Glutamatergic neuron (in vitro differentiated cells): ENCODE measurements at regions not wholly inside any gene's neighbourhood (a gene's known extent, or its start where the extent isn't known, plus 50 kb on each side); places are given as distances from the start of the nearest gene placed in this dataset.
A peak's percentile ranks its signal among the peaks of the same experiment; 100 is the strongest.

ENCODE experiments used
- DNase-seq: peaks from one replicate; pipeline ENCODE4 v3.0.0; 2022
- H3K27ac Mint-ChIP-seq: one replicate; pipeline ENCODE4 v1.8.0; 2020; ENCODE audit warnings: mild to moderate bottlenecking, mixed read lengths, inconsistent platforms; ENCODE audit not compliant: unreplicated experiment
- H3K27me3 Mint-ChIP-seq: one replicate; pipeline ENCODE4 v1.8.0; 2020; ENCODE audit warnings: mild to moderate bottlenecking, moderate library complexity, mixed read lengths, inconsistent platforms; ENCODE audit not compliant: unreplicated experiment
- H3K36me3 Mint-ChIP-seq: one replicate; pipeline ENCODE4 v1.8.0; 2020; ENCODE audit warnings: mild to moderate bottlenecking, mixed read lengths, inconsistent platforms; ENCODE audit not compliant: unreplicated experiment
- H3K4me1 Mint-ChIP-seq: one replicate; pipeline ENCODE4 v1.8.0; 2020; ENCODE audit warnings: mild to moderate bottlenecking, low read depth, mixed read lengths, inconsistent platforms; ENCODE audit not compliant: unreplicated experiment
- H3K4me3 Mint-ChIP-seq: one replicate; pipeline ENCODE4 v1.8.0; 2020; ENCODE audit warnings: mild to moderate bottlenecking, mixed read lengths, inconsistent platforms; ENCODE audit not compliant: unreplicated experiment
- H3K9me3 Mint-ChIP-seq: one replicate; pipeline ENCODE4 v1.8.0; 2020; ENCODE audit warnings: mild to moderate bottlenecking, moderate library complexity, mixed read lengths, inconsistent platforms; ENCODE audit not compliant: unreplicated experiment
- TF ChIP-seq, protein P1 (sequence below): fragments of 200-600 bp; sonication (generic); IDR thresholded peaks from one replicate; pipeline ENCODE4 v1.5.0; 2021; ENCODE audit not compliant: partially characterized antibody, unreplicated experiment

DNA sequence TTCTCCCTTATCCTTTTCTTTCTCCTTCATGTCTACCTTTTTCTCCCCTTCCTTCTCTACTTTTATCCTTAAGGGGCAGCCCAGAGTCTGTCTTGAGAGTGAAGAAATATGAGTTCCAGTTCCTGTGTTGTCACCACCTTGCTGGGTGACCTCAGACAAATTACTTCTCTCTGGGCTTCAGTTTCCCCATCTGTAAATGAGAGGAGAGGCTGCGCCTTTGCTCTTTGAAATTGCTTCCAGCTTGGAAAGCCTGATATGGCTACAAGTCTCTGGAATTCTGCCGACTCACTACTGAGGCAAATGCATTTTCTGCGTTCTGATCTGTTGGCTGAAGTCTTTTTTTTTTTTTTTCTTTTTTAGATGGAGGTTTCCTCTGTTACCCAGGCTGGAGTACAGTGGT lies 119.2 kb downstream of the SYF2 start:
- H3K27ac Mint-ChIP-seq: no peak overlapping the region
- H3K4me1 Mint-ChIP-seq: peaks cover 10% of the 10 kb centered on the region
- H3K9me3 Mint-ChIP-seq: peaks cover 11% of the 10 kb centered on the region
- H3K4me3 Mint-ChIP-seq: no peak overlapping the region
- no peak for DNase-seq
- peaks cover 8% of the 10 kb centered on the region for H3K36me3 Mint-ChIP-seq
- peaks cover 8% of the 10 kb centered on the region for H3K27me3 Mint-ChIP-seq
- TF ChIP-seq, protein P1, sequence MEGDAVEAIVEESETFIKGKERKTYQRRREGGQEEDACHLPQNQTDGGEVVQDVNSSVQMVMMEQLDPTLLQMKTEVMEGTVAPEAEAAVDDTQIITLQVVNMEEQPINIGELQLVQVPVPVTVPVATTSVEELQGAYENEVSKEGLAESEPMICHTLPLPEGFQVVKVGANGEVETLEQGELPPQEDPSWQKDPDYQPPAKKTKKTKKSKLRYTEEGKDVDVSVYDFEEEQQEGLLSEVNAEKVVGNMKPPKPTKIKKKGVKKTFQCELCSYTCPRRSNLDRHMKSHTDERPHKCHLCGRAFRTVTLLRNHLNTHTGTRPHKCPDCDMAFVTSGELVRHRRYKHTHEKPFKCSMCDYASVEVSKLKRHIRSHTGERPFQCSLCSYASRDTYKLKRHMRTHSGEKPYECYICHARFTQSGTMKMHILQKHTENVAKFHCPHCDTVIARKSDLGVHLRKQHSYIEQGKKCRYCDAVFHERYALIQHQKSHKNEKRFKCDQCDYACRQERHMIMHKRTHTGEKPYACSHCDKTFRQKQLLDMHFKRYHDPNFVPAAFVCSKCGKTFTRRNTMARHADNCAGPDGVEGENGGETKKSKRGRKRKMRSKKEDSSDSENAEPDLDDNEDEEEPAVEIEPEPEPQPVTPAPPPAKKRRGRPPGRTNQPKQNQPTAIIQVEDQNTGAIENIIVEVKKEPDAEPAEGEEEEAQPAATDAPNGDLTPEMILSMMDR: no peak

GRCh38 chr1:25112400-25112799 lies 119.9 kb downstream of the SYF2 start:
- peaks cover 11% of the 10 kb centered on the region for H3K27me3 Mint-ChIP-seq
- TF ChIP-seq, protein P1: no peak
- H3K36me3 Mint-ChIP-seq: peaks cover 8% of the 10 kb centered on the region
- no peak overlapping the region for H3K4me3 Mint-ChIP-seq
- no peak for DNase-seq
- peaks cover 11% of the 10 kb centered on the region for H3K9me3 Mint-ChIP-seq
- no peak overlapping the region for H3K27ac Mint-ChIP-seq
- H3K4me1 Mint-ChIP-seq: peaks cover 10% of the 10 kb centered on the region

DNA sequence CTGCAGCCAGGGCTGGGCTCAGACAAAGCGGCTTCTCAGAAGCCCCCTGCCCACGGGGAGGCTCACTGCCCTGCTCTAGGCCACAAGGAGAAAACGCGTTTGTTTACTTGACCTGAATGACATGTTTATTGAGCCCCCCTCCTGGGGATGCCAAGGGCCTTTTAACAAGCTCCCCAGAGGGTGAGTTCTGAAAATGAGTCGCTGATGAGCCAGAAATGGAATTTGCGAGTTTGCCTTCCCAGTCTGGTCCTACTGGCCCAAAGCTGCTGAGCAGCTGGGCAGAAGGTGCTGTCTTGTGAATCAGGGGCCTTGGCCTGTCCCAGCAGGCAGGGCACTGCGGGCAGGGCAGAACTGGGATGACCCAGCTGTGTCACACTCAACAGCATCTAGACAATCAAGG lies 120.6 kb downstream of the SYF2 start:
- Mint-ChIP-seq H3K27me3 (peaks cover 11% of the 10 kb centered on the region), H3K9me3 (peaks cover 11% of the 10 kb centered on the region), H3K4me1 (peaks cover 10% of the 10 kb centered on the region), H3K27ac (peak overlapping the region; percentile 60), H3K4me3 (no peak overlapping the region), H3K36me3 (peaks cover 8% of the 10 kb centered on the region)
- peak; percentile 60 for DNase-seq
- TF ChIP-seq, protein P1: no peak

DNA sequence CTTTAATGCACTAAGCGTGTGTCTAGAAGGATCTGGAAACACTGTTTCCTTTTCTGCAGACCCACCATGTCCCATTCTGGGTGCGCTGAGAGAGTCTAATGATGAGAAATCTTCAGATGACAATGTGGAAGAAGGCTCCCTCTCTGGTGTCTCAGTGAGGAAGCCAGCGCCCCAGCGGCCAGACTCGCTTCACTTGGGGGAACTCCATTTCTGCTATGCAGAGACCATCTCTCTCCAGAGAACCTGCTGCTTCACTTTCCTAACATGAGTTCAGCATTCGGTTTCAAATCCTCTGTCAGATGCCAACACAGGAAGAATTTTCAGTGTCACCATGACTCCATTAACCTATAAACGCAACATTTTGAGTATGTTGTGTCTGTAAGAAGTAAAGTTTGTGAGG lies 121.8 kb downstream of the SYF2 start:
- TF ChIP-seq, protein P1: no peak
- Mint-ChIP-seq H3K4me1 (peaks cover 10% of the 10 kb centered on the region), H3K27ac (no peak overlapping the region), H3K36me3 (peaks cover 8% of the 10 kb centered on the region), H3K27me3 (peaks cover 9% of the 10 kb centered on the region), H3K4me3 (no peak overlapping the region), H3K9me3 (peaks cover 9% of the 10 kb centered on the region)
- no peak for DNase-seq

- Mint-ChIP-seq H3K27ac (no peak overlapping the region), H3K4me1 (peaks cover 10% of the 10 kb centered on the region), H3K9me3 (peaks cover 9% of the 10 kb centered on the region), H3K27me3 (peaks cover 9% of the 10 kb centered on the region), H3K36me3 (peaks cover 8% of the 10 kb centered on the region), H3K4me3 (no peak overlapping the region)
- no peak for DNase-seq
- TF ChIP-seq, protein P1: no peak
Observed at GRCh38 chr1:25110036-25110435, 122.3 kb downstream of the SYF2 start.
